HG02870 (cell line): ENCODE measurements at regions not wholly inside any gene's neighbourhood (a gene's known extent, or its start where the extent isn't known, plus 50 kb on each side); places are given as distances from the start of the nearest gene placed in this dataset.

Source experiments
- ATAC-seq: cut with Tn5 transposase; IDR thresholded peaks from one replicate; pipeline ENCODE4 v1.9.1; 2021; ENCODE audit warnings: mild to moderate bottlenecking, moderate library complexity; ENCODE audit not compliant: unreplicated experiment

DNA sequence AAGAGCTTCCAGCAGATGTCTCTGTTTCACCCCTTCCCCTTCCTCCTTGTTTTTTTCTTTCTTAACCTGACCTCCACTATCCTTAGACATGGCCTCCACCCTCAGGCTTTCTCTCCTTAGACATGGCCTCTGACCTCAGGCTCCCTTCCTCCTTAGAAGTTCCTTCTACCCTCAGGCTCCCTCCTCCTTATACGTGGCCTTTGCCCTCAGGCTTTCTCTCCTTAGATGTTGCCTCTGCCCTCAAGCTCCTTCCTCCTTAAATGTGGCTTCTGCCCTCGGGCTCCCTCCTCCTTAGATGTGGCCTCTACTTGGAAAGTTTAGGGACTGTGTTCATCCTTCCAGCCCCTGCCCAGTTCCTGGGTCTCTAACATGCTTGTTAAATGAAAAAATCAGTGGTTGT is 180.4 kb upstream of the S1PR3 start:
- ATAC-seq = no peak

- no peak for ATAC-seq
These were observed 179.8 kb upstream of the S1PR3 start for GRCh38 chr9:88811511-88811910.

GRCh38 chr9:88812938-88813637 is 178.2 kb upstream of the S1PR3 start:
- no peak for ATAC-seq

DNA sequence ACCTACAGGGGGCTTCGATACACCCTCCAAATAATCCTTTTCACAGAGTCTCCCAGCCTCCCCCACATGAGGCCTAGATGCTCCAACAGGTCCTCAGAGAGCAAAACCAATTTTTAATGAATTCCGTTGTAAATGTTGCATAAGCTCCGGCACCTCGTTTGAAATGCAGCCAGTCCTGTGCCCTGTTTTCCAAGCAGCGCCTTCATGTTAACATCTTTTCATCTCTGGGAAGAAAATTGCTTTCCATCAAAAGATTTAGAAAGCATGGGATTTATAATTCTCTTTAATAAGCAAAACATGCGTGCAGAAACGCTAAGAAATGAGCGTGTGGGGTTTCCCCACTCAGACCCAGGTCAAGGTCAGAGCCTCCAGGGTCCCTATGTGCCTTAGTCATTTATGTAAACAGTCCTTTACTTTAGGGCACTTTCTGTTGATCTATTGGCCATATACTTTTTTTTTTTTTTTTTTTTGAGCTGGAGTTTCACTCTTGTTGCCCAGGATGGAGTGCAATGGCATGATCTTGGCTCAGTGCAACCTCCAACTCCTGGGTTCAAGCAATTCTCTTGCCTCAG is 177.5 kb upstream of the S1PR3 start:
- ATAC-seq = no peak

GRCh38 chr9:88814577-88814976 is 176.7 kb upstream of the S1PR3 start:
- no peak for ATAC-seq

- ATAC-seq = no peak
These were observed 175.1 kb upstream of the S1PR3 start for GRCh38 chr9:88816141-88816540.

DNA sequence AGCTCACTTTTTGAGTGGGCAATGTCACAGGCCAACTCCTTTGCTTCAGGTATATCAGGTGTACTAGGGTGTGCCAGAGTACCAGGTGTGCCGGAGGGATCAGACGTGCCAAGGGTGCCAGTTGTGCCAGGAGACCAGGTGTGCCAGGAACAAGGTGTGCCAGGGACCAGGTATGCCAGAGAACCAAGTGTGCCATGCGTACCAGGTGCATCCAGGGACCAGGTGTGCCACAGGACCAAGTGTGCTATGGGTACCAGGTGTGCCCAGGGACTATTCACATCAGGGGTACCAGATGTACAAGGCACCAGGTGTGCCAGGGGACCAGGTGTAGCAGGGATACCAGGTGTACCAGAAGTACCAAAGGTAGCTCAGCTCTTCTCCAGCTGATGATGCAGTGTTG is 174.7 kb upstream of the S1PR3 start:
- ATAC-seq = no peak

- ATAC-seq = no peak
These were observed 173.6 kb upstream of the S1PR3 start for GRCh38 chr9:88817628-88818027.

DNA sequence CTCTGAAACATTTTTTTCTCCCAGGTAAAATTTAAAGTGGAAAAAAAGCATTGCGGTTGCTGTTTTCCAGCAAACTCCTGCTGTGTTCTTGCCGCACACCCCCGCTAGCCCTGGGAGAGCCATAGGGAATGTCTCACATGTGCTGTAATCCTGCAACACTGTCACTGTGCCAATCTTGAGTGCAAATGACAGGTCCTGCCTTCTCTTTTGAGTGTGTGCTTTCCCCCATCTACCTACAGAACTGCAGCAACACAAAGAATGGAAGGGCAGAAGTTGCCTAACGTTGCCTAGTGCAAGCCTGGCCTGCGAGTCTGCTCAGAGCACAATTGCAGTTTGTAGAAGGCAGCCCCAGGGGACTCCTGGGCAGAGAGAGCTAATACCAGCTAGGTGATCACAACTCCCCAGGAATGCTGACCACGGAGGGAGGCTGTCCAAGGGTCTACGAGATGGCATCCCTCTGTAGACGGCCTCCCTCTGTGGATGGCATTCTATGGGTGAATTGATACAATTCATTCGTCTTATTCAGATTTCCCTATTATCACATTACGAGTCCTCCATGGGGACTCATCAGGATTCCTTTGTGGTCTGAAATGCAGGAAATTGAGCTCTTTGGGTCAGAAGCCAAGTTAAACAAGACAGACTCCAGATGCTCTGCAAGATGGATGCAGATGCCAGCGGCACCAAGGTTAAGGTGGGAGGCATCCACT is 172.6 kb upstream of the S1PR3 start:
- ATAC-seq = no peak

DNA sequence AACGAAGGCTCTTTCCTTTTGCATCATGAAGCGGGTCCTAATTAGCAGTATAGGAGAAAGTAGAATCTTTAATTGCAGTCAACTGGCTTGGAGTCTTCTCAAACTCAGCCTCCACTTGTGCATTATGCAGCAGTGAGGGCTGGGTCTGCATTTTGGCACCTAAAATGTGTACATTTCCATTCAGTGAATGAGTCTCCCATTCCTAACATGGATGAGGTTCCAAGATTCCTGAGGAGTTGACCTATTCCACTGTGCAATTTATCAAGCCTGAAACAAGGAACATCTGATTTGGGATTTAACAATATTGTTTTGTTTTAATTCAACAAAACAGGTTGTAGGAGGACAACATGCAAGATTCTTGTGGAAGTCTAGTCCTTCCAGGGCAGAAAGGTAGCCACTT is 171.8 kb upstream of the S1PR3 start:
- ATAC-seq = no peak

- ATAC-seq = no peak
These were observed 171.2 kb upstream of the S1PR3 start for GRCh38 chr9:88820055-88820454.

GRCh38 chr9:88821033-88821745 is 170.1 kb upstream of the S1PR3 start:
- ATAC-seq = no peak

DNA sequence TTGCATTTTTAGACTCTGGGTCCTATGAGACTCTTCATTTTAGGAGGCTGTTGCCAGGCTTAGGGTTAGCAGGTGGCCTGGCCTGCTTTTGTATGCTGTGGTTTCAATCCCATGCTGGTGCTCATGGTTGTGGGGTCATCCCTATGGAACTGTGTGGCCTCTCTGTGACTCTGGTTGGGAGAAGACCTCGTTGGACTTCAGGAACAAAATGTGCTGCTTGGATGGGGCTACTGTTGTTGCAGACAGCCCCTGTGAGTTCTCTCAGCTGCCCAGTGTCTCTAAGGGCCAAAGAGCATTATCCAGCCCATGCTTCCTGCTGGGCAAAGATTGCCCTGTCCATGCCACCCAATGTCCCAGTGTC is 169.5 kb upstream of the S1PR3 start:
- ATAC-seq = no peak

- no peak for ATAC-seq
These were observed 166.6 kb upstream of the S1PR3 start for GRCh38 chr9:88824711-88825110.

DNA sequence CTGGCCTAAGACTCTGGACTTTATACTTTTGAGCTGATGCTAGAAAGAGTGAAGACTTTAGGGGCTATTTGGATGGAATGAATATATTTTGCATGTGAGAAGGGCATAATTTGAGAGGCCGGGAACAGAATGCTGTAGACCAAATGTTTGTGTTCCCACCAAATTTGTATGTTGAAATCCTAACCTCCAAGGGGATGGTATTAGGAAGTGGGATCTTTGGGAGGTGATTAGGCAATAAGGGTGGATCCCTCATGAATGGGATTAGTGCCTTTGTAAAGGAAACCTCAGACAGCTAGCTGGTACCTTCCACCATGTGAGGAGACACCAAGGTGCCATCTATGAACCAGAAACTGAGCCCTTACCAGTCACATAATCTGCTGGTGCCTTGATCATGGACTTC is 165.1 kb upstream of the S1PR3 start:
- no peak for ATAC-seq

DNA sequence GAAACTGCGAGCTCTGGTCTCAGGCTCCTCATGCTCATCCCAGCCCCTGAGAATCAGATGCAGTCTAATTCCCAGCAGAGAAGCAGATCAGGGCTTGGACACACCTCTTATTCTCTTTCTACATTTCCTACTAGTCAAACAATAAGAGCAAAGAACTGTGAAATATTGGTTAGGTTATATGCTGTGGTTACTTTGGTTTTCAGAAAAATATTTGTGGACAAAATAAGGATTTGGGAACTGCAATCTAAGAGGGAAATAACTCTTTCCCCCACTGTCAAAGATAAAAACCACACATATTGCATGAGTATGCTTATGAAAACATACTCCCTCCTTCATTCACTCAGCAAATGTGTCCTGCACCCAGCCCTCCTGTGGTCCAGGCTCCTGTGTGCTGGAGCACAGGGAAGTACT is 164.5 kb upstream of the S1PR3 start:
- ATAC-seq = no peak

- no peak for ATAC-seq
These were observed 163.2 kb upstream of the S1PR3 start for GRCh38 chr9:88828018-88828417.

GRCh38 chr9:88828492-88828974 is 162.7 kb upstream of the S1PR3 start:
- no peak for ATAC-seq

DNA sequence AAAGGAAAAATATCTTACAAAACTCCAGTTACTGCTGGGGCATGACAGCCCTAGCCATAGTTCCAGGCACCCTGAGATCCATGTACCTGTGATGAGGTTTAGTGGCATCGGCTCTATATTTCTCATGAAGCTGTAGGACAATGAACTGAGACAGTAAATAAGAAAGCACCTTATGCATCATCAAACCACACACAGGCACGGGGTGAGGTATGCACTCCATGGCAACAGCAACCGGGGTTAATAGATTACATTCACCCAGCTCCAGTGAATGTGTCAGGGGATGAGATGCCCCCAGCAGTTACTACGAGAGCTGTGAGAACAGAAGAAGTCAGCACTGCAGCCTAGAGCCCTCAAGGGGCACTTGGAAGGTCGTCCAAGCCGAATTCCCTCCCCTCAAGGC is 162.0 kb upstream of the S1PR3 start:
- ATAC-seq = peak; percentile 92

- no peak for ATAC-seq
These were observed 159.4 kb upstream of the S1PR3 start for GRCh38 chr9:88831713-88832407.

DNA sequence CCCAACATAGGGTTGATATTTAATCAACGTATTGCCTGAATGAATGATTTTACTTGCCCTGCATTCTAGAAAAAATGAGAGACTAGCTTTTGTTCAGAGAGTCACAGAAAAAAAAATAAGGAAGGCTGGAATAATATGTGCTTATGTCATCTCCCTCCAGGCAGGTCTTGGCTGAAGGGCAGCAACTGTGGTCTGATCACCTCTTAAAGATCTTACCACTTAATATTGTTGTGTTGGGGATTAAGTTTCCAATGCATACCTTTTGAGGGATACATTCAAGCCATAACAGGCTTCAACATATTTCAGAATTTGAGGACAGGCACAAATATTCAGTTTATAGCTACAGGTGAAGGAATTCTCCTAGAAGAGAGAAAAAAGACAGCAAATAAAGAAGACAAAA is 157.3 kb upstream of the S1PR3 start:
- no peak for ATAC-seq
